GM21515 (cell line): ENCODE measurements at regions not wholly inside any gene's neighbourhood (a gene's known extent, or its start where the extent isn't known, plus 50 kb on each side); places are given as distances from the start of the nearest gene placed in this dataset.

Source experiments
- ATAC-seq: cut with Tn5 transposase; IDR thresholded peaks from one replicate; pipeline ENCODE4 v1.9.1; 2021; ENCODE audit not compliant: unreplicated experiment

DNA sequence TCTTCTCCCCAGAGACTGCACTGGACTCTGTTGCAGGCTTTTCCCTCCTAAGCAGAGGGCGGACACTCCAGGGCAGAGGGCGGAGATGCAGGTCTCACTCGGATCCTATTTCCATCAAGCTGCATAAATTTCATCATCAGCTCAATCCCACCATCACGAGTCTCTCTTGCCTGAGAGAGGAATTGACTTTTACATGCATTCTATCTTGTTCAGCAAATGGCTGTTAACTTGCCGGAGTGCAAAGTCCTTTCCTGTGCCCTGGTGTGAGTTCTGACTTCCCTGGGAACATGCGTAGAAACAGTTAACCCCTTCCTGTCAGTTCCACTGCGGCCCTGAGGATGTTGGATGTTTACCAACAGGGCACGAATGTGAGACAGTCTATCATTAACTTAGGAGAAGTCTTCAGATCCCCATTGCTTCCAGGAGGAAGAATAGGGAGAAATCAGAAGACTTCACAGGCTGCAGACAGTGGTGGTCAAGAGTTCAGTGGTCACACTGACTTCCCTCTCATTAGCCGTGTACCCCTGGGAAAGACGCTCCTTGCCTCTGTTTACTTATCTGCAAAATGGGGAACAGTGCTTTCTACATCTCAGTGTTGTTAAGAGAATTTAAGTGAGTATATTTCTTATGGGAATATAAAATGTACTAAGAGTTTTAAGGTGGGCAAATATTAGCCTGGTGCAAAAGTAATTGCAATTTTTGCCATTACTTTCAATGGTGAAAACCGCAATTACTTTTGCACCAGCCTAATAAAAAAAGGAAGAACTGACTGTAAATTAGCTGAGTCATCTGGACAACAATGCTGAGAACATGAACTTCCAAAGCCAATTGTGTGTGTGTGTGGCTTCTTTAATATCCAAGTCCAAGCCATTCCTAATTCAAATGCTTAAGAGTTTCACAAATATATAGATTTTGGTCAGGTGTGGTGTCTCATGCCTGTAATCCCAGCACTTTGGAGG, 248.0 kb downstream of the DRD1 start:
- no peak for ATAC-seq

DNA sequence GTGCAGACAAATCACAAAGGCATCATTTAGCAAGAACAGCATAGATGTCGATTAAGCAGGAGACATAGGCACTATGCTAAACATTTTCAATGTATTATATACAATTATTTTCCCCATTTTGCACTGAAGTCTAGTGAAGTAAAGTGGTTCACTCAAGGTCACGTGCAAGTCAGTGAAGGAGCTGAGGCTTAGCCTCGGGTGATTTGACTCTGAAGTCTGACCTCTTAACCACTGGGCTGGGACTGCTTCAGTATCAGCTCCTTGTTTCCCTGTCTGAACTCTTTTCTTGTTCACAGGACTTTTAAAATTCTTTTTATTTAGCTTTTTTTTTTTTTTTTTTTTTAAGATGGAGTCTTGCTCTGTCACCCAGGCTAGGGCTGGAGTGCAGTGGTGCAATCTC, 262.7 kb downstream of the DRD1 start:
- no peak for ATAC-seq

DNA sequence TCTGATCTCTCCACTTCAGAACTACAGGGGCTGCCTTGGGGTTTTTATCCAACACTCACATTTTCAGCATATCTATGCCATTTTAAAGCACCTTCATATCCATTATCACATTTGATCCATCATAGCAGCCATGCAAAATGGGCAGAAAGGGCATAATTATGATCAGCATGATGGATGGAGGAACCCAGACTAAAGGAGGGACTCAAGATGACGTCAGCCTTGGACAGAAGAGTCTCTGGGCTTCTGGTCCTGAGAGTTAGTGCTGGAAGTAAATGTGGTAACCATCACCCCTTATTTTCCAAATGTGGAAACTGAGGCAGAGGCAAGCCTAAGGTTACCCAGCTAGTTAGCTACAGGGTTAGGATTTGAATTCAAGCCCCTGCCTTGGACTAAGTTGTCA, 273.1 kb downstream of the DRD1 start:
- no peak for ATAC-seq

DNA sequence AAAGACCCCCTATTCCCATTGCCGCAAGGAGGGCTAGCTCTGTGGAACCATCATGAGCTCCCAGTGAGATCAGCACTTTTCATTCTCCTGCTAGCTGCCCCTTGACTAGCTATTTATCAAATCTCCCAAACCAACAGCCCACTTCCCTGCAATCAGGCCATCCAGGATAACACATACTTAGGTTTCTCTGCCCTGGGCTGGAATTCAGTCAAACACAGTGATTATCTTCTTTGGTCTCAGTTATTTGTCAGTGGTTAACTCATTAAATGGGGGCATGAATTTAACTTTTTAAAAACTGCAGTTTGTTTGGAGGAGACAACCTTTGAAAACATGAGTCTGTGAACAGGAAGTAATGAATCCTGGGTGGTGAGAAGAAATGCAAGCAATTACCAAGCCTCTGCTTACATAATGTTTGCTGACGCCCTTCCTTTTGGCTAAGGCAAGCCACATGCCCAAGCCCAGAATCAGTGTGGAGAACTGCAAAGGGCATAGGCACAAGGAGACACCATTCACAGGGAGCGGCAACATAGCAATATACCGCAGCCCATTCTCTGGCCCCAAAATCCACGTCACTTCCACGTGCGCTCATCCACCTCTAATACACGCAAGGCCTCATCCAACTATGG, 275.0 kb downstream of the DRD1 start:
- ATAC-seq = no peak

DNA sequence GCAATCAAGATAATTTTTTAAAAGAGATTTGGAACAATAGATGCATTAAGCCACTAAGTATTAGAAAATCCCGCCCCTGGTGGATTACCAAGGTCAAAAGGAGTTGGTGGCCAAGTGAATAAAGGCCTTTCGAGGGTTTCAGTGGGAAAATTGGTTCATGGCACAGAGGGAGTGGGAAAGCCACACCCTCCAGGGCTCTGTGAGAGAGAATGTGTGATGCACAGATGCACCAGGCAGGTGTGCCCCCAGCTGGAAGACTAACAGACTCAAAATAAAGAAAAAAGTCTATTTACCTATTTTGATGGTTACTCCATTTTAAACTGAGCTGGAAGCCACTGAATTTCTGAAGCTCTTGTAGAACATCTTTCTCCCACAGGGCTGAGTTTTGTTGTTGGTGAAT, 278.0 kb downstream of the DRD1 start:
- ATAC-seq = no peak

DNA sequence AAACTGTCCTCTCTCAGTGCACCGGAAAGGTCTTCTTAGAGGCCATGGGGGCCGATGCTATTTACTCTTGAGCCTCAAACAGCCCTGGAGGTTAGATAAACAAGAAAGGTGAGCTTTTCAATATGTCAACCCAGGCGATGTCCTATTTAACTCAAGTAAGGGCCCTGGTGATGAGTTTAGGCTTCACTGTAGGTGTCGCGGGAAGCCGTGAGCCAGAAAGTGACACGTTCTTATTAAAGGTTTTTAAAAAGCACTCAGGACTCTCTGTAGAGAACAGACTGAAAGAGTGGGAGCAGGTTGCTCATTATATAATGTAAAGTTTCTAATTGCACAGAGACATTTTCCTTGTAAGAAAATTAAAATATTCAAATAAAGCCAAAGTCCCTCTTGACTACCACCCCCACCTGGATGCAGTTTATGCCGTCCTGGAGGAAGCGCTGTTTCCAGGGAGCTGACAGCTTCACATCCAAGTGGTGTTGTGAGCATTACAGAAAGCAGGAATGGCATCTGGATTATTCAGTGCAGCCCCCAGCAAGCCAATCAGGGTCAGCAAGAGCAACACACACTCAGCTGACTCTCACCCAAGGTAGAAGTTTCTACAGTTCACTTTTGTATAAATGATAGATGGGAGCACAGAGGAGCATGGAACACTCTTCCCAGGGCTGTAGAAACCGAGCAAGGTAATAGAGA, 280.3 kb downstream of the DRD1 start:
- no peak for ATAC-seq

DNA sequence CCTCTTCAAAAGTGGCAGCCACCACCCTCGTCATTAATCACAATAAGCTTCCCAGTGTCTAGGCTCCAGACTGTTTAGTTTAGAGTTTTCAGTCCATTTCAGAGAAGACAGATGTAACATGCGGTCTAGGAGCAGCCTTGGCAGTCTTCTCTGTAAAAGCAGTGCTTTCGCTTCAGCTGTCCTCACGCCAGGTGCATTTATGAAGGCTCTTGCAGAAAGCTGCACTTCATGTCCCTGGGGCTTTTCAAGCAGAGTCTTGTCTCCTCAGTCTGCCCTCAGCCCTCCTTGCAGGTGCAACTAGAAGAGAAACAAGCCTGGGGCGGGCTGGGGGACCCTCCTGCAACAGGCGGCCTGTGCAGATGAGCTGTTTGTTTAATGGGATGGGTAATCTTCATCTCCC, 281.9 kb downstream of the DRD1 start:
- ATAC-seq = no peak

DNA sequence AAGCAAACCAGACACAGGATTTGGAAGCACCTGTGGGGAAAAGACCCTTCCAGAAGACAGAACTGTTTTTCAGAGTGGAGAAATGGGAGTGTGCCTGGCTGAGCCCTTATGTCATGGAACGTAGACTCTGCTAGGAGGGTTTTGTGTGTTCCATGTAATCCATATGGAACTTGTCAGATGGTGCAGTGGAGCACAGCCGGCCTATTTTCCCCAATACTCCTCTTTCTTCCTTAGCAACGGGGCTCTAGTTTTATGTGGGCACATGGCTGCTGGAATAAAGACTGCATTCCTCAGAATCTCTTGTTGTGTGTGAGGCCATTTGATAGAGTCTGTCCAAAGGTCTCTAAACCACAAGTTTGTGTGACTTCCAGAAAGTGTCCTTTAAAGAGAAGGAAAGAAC, 284.0 kb downstream of the DRD1 start:
- no peak for ATAC-seq

DNA sequence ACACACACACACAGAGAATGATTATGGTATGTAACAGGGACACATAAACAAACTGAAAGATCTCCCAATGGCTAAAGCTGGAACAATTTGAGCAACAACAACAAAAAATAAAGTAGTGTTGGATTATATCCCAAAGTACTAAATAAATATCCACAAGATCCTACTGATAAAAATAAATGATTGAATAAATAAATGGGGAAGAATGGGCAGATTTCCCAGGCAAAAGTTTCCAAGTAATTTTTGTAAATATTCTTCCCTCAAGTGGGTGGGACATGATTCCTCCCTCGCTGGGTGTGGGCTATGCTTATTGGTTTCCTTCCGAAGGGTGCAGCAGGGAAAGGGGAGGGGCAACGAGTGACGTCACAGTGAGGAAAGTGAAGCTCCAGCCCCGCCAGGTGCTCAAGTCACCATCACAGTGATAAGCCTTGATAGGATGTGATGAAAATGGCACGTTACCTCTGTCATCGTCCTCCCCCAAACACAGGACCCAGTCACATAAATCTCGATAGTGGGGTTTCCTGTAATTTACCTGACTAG, 295.3 kb downstream of the DRD1 start:
- no peak for ATAC-seq

DNA sequence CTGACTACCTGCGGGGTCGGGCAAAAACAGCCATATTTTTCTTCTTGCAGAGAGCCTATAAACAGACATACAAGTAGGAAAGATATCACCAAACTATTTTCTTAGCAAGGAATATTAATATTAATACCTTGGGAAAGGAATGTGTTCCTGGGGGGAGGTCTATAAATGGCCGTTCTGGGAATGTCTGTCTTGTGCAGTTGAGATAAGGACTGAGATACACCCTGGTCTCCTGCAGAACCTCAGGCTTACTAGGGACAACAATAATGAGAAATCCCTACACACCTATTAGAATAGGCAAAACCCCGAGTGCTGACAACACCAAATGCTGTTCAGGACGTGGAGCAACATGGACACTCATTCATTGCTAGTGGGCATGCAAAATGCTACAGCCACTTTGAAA, 297.2 kb downstream of the DRD1 start:
- no peak for ATAC-seq

DNA sequence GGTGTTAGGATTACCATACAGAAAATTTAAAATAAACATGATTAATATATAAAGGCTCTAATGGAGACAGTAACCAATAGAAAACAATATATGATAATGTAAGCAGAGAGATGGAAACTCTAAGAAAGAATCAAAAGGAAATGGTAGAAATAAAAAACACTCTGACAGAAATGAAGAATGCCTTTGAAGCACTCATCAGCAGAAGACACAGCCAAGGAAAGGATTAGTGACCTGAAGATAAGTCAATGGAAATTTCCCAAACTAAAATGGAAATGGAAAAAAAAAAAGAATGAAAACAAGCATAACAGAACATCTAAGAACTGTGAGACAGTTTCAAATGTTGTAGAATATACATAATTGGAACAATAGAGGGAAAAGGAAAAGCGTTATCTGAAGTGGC, 302.6 kb downstream of the DRD1 start:
- no peak for ATAC-seq

DNA sequence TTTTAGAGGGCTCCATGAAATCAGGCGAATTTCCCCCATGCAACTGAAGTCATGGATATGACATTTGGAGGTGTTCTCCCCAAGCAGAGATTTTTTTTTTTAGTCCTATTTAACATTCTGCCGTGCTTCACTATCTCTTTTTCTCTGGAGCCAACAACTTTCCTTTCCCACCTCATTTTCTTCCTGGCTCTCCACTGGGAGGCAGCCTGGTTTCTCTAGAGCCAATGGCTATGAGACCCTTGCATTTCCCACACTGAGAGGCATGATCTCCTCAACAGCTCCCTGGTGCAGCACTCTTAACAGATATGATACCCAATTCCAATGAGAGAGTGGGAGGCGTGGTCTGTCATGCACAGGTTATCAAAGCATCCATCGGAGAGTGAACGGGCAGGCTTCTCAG, 310.8 kb downstream of the DRD1 start:
- ATAC-seq = no peak

DNA sequence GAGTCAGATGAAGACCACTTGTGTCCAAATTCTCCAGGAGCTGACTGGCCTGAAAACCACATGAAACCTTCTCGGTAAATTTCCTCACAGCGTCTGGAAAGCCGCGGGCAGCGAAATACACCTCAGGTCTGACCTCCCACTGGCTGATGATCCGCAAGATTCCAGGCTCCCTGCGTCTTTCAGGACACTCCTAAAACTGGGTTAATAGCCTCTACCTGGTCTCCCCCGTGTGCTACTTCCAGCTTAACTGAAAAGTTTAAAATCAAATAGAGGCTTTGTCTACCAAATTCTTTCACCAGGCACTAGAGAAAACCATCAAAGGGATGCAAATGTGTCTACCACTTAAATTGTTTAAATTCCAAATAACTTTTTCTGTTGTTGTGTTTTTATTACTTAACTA, 312.6 kb downstream of the DRD1 start:
- ATAC-seq = no peak

DNA sequence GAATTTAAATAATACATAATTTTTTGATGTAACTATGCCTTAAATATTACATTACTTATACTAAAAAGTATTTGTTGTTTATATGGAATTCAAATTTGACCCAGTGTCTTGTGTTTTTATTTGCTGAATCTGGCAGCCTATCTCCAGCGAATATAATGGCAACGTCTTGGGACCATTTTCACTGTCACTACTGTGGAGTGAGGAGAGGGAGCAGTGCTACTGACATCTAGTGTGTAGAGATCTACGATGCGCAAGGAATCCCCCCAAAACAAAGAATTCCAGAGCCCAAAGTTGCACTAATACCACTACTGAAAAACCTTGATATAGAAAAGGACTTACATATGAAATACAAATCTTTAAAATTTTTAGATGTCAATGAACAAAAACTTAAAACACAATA, 314.4 kb downstream of the DRD1 start:
- ATAC-seq = no peak

DNA sequence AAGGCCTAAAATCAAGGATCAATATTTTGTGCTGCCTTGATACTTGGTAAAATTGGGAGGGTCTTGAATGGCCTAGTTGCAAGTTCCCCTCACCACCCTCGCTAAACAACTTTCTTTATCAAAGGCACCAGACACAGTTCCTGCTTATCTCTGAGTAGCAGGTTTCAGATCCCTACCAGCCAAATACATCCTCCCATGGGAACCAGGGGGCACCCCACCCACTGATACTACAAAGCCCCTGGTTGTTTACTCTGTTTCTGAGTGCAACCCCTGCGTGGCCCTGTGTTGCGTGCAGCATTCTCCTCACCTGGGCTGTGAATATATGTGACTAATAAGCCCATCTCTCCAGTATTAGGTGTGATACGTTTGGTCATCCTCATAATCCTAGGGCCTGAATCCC, 314.9 kb downstream of the DRD1 start:
- ATAC-seq = no peak

DNA sequence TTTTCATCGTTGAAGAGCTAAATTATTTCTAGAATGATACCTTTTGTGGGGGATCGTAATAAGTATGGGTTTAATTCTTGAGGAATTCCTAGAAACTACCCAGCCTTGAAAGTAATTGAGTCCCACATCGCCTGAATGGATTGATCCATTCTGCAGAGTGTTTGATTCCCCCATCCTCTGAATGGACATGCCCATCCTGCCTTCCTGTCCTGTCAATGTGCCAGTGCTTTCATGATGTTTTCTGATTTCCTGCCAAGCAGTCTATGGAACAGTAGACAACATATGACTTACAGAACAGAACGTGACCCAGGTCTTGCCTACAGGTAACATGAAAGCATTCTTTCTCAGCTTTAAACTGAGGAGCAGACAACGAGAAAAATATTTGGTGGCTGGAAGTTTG, 319.2 kb downstream of the DRD1 start:
- ATAC-seq = no peak

DNA sequence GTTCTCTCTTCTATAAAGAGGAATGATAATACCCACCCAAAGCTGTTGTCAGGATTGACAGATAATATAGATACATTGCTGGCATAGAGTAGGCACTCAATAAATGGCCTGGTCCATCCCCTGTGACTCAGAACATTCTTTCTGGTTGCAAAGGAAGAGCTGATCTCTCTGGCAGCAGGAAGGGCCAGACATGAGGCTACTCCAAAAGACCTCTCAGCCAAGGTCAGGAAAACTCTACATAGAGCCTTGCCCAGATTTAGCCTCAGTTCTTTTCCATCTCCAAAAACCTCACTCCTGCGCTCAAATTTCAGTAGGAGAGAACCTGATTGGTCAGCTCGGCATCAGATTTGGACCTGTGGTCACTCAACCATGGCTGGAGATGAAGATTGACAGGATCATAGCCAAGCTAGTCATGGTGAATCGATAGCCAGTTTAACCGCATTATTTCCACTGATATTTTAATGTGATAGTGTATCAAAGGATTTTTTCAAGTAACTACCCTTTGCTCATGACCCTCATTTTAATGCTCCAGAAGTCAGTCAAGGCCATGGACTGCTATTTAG, 319.6 kb downstream of the DRD1 start:
- ATAC-seq = no peak

DNA sequence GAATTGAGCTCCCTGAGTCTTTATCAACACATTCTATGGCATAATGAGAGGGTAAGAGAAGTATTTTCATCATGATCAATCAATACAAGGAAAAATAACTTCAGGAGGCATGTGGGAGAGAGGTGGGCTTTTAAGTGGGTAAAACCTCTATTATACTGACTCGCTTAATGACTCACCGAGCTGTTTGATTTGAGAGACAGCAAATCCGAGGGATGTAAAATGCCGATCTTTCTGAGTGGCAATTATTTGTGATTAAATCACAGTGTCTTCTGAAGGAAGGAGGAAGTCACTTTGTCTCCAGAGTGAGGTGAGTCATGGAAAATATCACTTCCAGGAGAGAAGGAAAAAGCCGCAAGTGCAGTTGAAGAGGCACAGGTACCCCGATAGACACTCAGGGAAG, 320.4 kb downstream of the DRD1 start:
- no peak for ATAC-seq

DNA sequence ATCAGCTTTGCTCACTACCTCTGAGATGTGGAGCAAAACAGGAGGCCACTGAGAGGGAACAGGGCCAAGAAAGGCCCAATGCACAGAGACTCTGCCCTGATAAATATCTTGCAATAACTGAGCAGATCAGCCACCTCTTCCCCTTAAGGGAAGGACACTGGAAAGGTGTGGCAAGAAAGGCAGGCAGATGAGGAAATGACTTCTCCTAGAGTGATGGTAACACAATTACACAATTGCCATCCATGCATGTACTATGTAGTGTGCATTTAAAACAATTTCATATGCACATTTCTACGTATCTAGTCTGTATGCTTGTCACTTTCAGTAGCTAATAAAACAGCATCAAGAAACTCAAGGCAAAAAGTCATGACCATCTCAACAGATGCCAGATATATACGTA, 322.5 kb downstream of the DRD1 start:
- no peak for ATAC-seq

DNA sequence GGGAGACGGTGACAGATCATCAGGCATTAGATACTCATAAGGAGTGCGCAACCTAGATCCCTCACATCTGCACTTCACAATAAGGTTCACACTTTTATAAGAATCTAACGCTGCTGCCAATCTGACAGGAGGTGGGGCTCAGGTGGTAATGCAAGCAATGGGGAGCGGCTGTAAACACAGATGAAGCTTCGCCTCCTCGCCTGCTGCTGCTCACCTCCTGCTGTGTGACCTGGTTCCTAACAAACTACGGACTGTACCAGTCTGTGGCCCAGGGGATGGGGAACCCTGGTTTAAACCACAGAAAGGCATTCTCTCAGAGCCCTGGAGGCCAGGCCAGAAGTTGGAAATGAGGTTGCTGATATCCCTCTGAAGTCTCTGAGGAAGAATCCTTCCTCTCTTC, 323.6 kb downstream of the DRD1 start:
- no peak for ATAC-seq

DNA sequence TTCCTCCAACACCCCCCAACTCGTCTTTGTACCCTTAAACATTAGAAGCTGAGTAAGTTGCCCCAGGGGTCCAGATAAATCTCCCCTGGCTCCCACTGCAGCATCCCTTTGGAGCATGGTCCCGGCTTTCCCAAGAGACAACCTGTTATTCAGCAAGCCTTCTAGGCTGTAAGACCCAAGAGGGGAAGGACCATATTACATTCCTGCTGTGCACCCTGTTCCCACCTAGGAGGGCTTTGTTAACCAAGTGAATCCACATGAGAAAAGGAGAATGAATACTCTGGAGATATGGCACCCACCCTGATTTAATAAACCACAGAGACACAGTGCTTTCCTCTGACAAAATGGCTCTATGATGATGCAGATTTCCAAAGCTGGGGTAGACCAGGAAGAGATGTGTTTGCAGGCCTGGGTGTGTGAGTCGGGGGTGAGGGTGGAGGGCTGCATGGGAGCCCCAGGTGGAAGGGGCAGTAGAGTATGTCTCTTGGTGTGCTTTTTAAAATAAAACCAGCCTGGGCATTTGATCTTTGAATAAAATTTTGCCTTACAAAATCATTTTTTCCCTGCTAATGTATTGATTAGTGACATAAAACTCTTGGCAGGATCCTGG, 325.2 kb downstream of the DRD1 start:
- no peak for ATAC-seq
